ENCODE measurements at regions not wholly inside any gene's neighbourhood (a gene's known extent, or its start where the extent isn't known, plus 50 kb on each side); places are given as distances from the start of the nearest gene placed in this dataset.
"Not testable (repeated sequence)": the region's sequence is repeated elsewhere in the genome, so short reads cannot be mapped to it uniquely, and the experiment has no call there.

GRCh38 chr1:234835239-234835638, 225.3 kb upstream of the IRF2BP2 start:
- no peak overlapping the region for H3K27ac ChIP-seq (ENCODE audit: low read length)
- H3K9me3 ChIP-seq (replicated peaks; ENCODE audit: control insufficient read depth, low read depth, low read length): no peaks in the 10 kb centered on the region
- no peaks in the 10 kb centered on the region for H3K27me3 ChIP-seq (ENCODE audit: control insufficient read depth, insufficient read depth, low read length)
- WGBS (ENCODE audit: insufficient coverage): no CpG with 5 or more reads among the region's 2 CpGs
- H3K4me3 ChIP-seq (ENCODE audit: low read length): no peak overlapping the region
- no peaks in the 10 kb centered on the region for H3K36me3 ChIP-seq (ENCODE audit: control insufficient read depth, insufficient read depth, low read length)
- no peak for DNase-seq
- H3K4me1 ChIP-seq (ENCODE audit: control insufficient read depth, insufficient read depth, low read length): peaks cover 2% of the 10 kb centered on the region

GRCh38 chr1:234833646-234834045, 223.7 kb upstream of the IRF2BP2 start:
- H3K36me3 ChIP-seq (ENCODE audit: control insufficient read depth, insufficient read depth, low read length): no peaks in the 10 kb centered on the region

DNA sequence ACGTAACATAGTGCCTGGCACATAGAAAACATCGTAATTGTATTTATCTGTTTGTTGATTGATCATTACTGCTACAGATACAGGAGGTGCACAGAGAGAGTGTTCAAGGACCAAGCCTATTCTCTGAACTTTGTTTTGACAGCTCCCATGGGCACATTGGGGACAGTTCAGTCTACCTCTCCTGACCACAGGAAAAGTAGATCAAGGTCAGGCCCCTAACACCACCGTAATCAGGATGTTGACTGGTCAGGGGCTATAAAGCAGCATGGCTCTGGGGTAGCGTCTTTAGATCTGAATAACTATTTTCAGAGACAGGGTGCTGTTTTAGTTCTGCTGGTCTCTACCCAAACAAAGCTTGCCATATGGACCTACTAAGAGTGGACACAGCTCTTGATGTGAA, 223.1 kb upstream of the IRF2BP2 start:
- Histone ChIP-seq H3K36me3 (ENCODE audit: control insufficient read depth, insufficient read depth, low read length) (no peaks in the 10 kb centered on the region), H3K27me3 (ENCODE audit: control insufficient read depth, insufficient read depth, low read length) (no peaks in the 10 kb centered on the region), H3K4me1 (ENCODE audit: control insufficient read depth, insufficient read depth, low read length) (peaks cover 2% of the 10 kb centered on the region), H3K27ac (ENCODE audit: low read length) (no peak overlapping the region), H3K4me3 (ENCODE audit: low read length) (no peak overlapping the region), H3K9me3 (replicated peaks; ENCODE audit: control insufficient read depth, low read depth, low read length) (no peaks in the 10 kb centered on the region)
- DNase-seq: no peak
- WGBS (ENCODE audit: insufficient coverage): 100% methylated on average over 3 of the region's 4 CpGs

More at GRCh38 chr1:234833646-234834045, 223.7 kb upstream of the IRF2BP2 start:
- no peaks in the 10 kb centered on the region for H3K27me3 ChIP-seq (ENCODE audit: control insufficient read depth, insufficient read depth, low read length)
- no peak overlapping the region for H3K27ac ChIP-seq (ENCODE audit: low read length)
- H3K4me3 ChIP-seq (ENCODE audit: low read length): no peak overlapping the region
- H3K9me3 ChIP-seq (replicated peaks; ENCODE audit: control insufficient read depth, low read depth, low read length): no peaks in the 10 kb centered on the region
- 90% methylated on average over 2 of the region's 4 CpGs for WGBS (ENCODE audit: insufficient coverage)
- H3K4me1 ChIP-seq (ENCODE audit: control insufficient read depth, insufficient read depth, low read length): peaks cover 2% of the 10 kb centered on the region
- DNase-seq: no peak

GRCh38 chr1:234827656-234828055, 217.7 kb upstream of the IRF2BP2 start:
- Histone ChIP-seq H3K9me3 (replicated peaks; ENCODE audit: control insufficient read depth, low read depth, low read length) (no peaks in the 10 kb centered on the region), H3K27ac (ENCODE audit: low read length) (no peak overlapping the region), H3K27me3 (ENCODE audit: control insufficient read depth, insufficient read depth, low read length) (no peaks in the 10 kb centered on the region), H3K4me1 (ENCODE audit: control insufficient read depth, insufficient read depth, low read length) (peaks cover 9% of the 10 kb centered on the region), H3K36me3 (ENCODE audit: control insufficient read depth, insufficient read depth, low read length) (no peaks in the 10 kb centered on the region), H3K4me3 (ENCODE audit: low read length) (no peak overlapping the region)
- no peak for DNase-seq
- WGBS (ENCODE audit: insufficient coverage): 83% methylated on average over 7 of the region's 7 CpGs

DNA sequence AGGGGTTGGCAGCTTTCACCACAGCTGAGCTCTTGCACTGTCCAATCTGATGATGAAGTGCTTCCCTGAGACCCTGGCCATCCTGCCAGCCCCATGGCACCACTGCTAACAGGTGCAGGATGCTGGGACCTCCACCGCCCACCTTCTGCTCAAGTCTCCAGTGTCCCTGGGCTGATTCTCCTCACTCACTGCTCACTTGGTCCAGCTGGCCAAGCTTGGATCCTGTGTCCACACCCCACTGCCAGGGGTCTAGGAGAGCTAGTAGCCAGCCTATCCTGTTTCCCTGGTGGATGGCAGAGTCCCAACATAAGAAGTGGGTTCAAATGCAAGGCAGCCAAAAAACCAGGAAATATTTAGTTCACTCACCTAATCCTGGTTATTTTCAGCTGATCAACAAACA, 217.2 kb upstream of the IRF2BP2 start:
- peak; percentile 30 for DNase-seq
- no peak overlapping the region for H3K4me3 ChIP-seq (ENCODE audit: low read length)
- WGBS (ENCODE audit: insufficient coverage): no CpG with 5 or more reads among the region's 1 CpG
- H3K4me1 ChIP-seq (ENCODE audit: control insufficient read depth, insufficient read depth, low read length): peaks cover 9% of the 10 kb centered on the region
- no peaks in the 10 kb centered on the region for H3K36me3 ChIP-seq (ENCODE audit: control insufficient read depth, insufficient read depth, low read length)
- H3K27ac ChIP-seq (ENCODE audit: low read length): no peak overlapping the region
- no peaks in the 10 kb centered on the region for H3K27me3 ChIP-seq (ENCODE audit: control insufficient read depth, insufficient read depth, low read length)
- H3K9me3 ChIP-seq (replicated peaks; ENCODE audit: control insufficient read depth, low read depth, low read length): no peaks in the 10 kb centered on the region

DNA sequence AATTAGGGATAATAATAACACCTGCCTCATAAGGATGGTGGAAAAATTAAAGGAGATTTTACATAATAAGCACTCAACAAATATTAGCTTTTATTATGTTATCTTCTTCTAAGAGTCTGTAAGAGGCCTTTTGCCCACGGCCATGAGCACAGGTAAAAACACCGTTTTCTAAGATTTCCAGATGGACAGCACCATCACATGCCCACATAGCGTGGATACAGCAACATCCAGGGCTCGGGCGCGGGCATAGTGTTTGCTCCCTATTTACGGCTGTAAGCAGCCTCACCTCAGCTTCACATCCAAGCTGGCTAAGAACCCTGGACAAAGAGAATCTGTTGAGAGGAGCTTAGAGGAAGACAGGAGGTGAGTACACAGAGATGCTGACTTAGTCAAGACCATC, 216.4 kb upstream of the IRF2BP2 start:
- DNase-seq: no peak
- H3K27me3 ChIP-seq (ENCODE audit: control insufficient read depth, insufficient read depth, low read length): no peaks in the 10 kb centered on the region
- 90% methylated on average over 6 of the region's 7 CpGs for whole genome bisulfite sequencing (ENCODE audit: insufficient coverage)
- no peak overlapping the region for H3K27ac ChIP-seq (ENCODE audit: low read length)
- H3K36me3 ChIP-seq (ENCODE audit: control insufficient read depth, insufficient read depth, low read length): no peaks in the 10 kb centered on the region
- no peaks in the 10 kb centered on the region for H3K9me3 ChIP-seq (replicated peaks; ENCODE audit: control insufficient read depth, low read depth, low read length)
- peaks cover 9% of the 10 kb centered on the region for H3K4me1 ChIP-seq (ENCODE audit: control insufficient read depth, insufficient read depth, low read length)
- no peak overlapping the region for H3K4me3 ChIP-seq (ENCODE audit: low read length)

DNA sequence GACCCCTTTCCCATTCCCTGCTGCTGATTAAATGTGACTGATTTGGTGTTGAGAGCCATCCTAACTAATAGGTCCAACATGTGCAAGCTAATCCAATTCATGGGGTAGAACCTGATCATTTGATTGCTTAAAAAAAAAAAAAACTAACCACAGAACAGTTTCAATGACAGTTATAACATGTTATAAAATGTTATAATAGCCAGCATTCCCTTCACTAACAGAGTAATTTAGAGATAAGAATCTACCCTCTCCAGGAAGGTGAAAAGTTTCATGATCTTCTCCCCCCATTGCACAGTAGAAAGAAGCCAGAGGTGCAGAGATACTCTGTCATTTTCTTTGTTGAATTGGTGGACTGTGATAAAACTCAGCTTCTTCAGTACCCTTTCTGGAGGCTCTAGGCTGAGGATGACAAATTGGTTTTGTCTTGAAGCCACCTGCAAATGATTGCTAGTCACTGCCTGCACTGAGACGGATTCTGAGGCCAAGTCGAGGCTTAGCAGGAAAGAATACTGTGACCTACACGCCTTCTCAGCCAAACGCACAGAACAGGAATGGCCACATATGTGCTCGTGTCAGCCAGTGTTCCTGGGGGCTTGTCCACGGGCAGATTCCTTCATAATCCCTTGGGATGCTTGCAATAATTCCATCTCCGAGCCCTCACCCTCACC, 215.7 kb upstream of the IRF2BP2 start:
- H3K9me3 ChIP-seq (replicated peaks; ENCODE audit: control insufficient read depth, low read depth, low read length): no peaks in the 10 kb centered on the region
- DNase-seq: peak; percentile 49
- H3K27ac ChIP-seq (ENCODE audit: low read length): no peak overlapping the region
- H3K4me1 ChIP-seq (ENCODE audit: control insufficient read depth, insufficient read depth, low read length): peaks cover 9% of the 10 kb centered on the region
- H3K27me3 ChIP-seq (ENCODE audit: control insufficient read depth, insufficient read depth, low read length): no peaks in the 10 kb centered on the region
- H3K4me3 ChIP-seq (ENCODE audit: low read length): no peak overlapping the region
- WGBS (ENCODE audit: insufficient coverage): 23% methylated on average over 5 of the region's 7 CpGs
- H3K36me3 ChIP-seq (ENCODE audit: control insufficient read depth, insufficient read depth, low read length): no peaks in the 10 kb centered on the region

- not testable (repeated sequence) for H3K36me3 ChIP-seq (ENCODE audit: control insufficient read depth, insufficient read depth, low read length)
Measured at GRCh38 chr1:234824836-234825235, 214.9 kb upstream of the IRF2BP2 start.

GRCh38 chr1:234823191-234824176, 213.5 kb upstream of the IRF2BP2 start:
- Histone ChIP-seq H3K27me3 (ENCODE audit: control insufficient read depth, insufficient read depth, low read length) (no peaks in the 10 kb centered on the region), H3K9me3 (replicated peaks; ENCODE audit: control insufficient read depth, low read depth, low read length) (no peaks in the 10 kb centered on the region), H3K4me3 (ENCODE audit: low read length) (no peak overlapping the region), H3K36me3 (ENCODE audit: control insufficient read depth, insufficient read depth, low read length) (no peaks in the 10 kb centered on the region), H3K4me1 (ENCODE audit: control insufficient read depth, insufficient read depth, low read length) (peaks cover 9% of the 10 kb centered on the region), H3K27ac (ENCODE audit: low read length) (no peak overlapping the region)
- WGBS (ENCODE audit: insufficient coverage): 93% methylated on average over 7 of the region's 16 CpGs
- DNase-seq: no peak

More at GRCh38 chr1:234824836-234825235, 214.9 kb upstream of the IRF2BP2 start:
- not testable (repeated sequence) for DNase-seq; H3K4me3 ChIP-seq (ENCODE audit: low read length); H3K27ac ChIP-seq (ENCODE audit: low read length); H3K27me3 ChIP-seq (ENCODE audit: control insufficient read depth, insufficient read depth, low read length); H3K9me3 ChIP-seq (replicated peaks; ENCODE audit: control insufficient read depth, low read depth, low read length); H3K4me1 ChIP-seq (ENCODE audit: control insufficient read depth, insufficient read depth, low read length)
- WGBS (ENCODE audit: insufficient coverage): 87% methylated on average over 3 of the region's 7 CpGs

DNA sequence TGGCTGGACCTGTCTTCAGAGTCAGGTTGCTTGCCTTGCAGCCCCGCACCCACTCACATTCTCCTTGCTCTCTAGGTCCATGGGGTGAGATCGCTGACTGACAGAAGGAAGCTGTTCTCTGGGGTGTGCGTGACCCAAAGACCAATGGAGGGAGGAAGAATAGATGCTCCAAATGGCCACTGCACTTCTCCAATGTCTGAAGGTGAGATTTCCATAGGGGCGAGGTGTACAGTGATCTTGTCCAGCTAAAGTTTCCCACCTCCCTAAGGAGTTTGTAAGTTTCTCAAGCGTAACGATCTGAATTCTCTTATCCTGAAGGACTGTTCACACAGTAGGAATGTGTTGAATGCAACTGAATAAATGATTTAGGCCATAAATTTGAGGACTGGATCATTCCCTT, 211.9 kb upstream of the IRF2BP2 start:
- no peak for DNase-seq
- Histone ChIP-seq H3K36me3 (ENCODE audit: control insufficient read depth, insufficient read depth, low read length) (no peaks in the 10 kb centered on the region), H3K4me1 (ENCODE audit: control insufficient read depth, insufficient read depth, low read length) (peaks cover 6% of the 10 kb centered on the region), H3K27me3 (ENCODE audit: control insufficient read depth, insufficient read depth, low read length) (no peaks in the 10 kb centered on the region), H3K9me3 (replicated peaks; ENCODE audit: control insufficient read depth, low read depth, low read length) (no peaks in the 10 kb centered on the region), H3K27ac (ENCODE audit: low read length) (no peak overlapping the region), H3K4me3 (ENCODE audit: low read length) (no peak overlapping the region)
- WGBS (ENCODE audit: insufficient coverage): 100% methylated on average over 1 of the region's 6 CpGs
